ENCODE measurements at regions not wholly inside any gene's neighbourhood (a gene's known extent, or its start where the extent isn't known, plus 50 kb on each side); places are given as distances from the start of the nearest gene placed in this dataset.

- no peaks in the 10 kb centered on the region for H3K9me3 ChIP-seq (ENCODE audit: control insufficient read depth, low read length)
- H3K27me3 ChIP-seq (ENCODE audit: control insufficient read depth in 1 of 2, insufficient read depth in 1 of 2, low read length in 2 of 2): no peaks in the 10 kb centered on the region
- H3K14ac ChIP-seq (ENCODE audit: low read length in 2 of 2): no peak overlapping the region
- no peak overlapping the region for H3K4me2 ChIP-seq (ENCODE audit: low read length, poor library complexity, severe bottlenecking)
- no peak for DNase-seq
- no peaks in the 10 kb centered on the region for H3K79me1 ChIP-seq (replicated peaks; ENCODE audit: low read length, poor library complexity, severe bottlenecking)
- H3K4me3 ChIP-seq (ENCODE audit: insufficient read depth in 1 of 2, low read depth in 1 of 2, low read length in 2 of 2): no peak overlapping the region
- no peaks in the 10 kb centered on the region for H3K4me1 ChIP-seq (ENCODE audit: control insufficient read depth, insufficient read depth, low read depth, low read length)
- H2BK120ac ChIP-seq (ENCODE audit: low read depth, low read length): no peak overlapping the region
- H2BK5ac ChIP-seq (ENCODE audit: low read depth, low read length, poor library complexity, severe bottlenecking): no peak overlapping the region
- no peak overlapping the region for H3K4ac ChIP-seq (ENCODE audit: low read depth in 1 of 2, low read length in 2 of 2)
- H4K91ac ChIP-seq (ENCODE audit: low read length): no peak overlapping the region
- 100% methylated on average over 1 of the region's 1 CpG for WGBS
- no peak overlapping the region for H2AFZ ChIP-seq (ENCODE audit: low read depth, low read length)
- no peaks in the 10 kb centered on the region for H3K36me3 ChIP-seq (ENCODE audit: control insufficient read depth in 1 of 2, insufficient read depth in 2 of 2, low read depth in 1 of 2, low read length in 2 of 2)
- no peak overlapping the region for H3K9ac ChIP-seq (ENCODE audit: low read length)
- no peak overlapping the region for H4K8ac ChIP-seq (ENCODE audit: low read length)
- no peak overlapping the region for H2AK5ac ChIP-seq (ENCODE audit: low read length, severe bottlenecking)
- H3K23ac ChIP-seq (ENCODE audit: low read length in 2 of 2): no peak overlapping the region
- no peak overlapping the region for H2BK12ac ChIP-seq (ENCODE audit: low read length in 2 of 2)
- no peak overlapping the region for H2BK15ac ChIP-seq (ENCODE audit: low read depth, poor library complexity, severe bottlenecking)
- no peak overlapping the region for H3K18ac ChIP-seq (ENCODE audit: low read depth in 1 of 2, low read length in 2 of 2)
- H3K27ac ChIP-seq (ENCODE audit: low read length, poor library complexity, severe bottlenecking): no peak overlapping the region
Observed at GRCh38 chr10:64409349-64409748, 888.1 kb downstream of the REEP3 start.

GRCh38 chr10:64416011-64416410, 894.8 kb downstream of the REEP3 start:
- Histone ChIP-seq H4K91ac (ENCODE audit: low read length) (no peak overlapping the region), H3K27ac (ENCODE audit: low read length, poor library complexity, severe bottlenecking) (no peak overlapping the region), H2BK120ac (ENCODE audit: low read depth, low read length) (no peak overlapping the region), H3K4me3 (ENCODE audit: insufficient read depth in 1 of 2, low read depth in 1 of 2, low read length in 2 of 2) (no peak overlapping the region), H3K36me3 (ENCODE audit: control insufficient read depth in 1 of 2, insufficient read depth in 2 of 2, low read depth in 1 of 2, low read length in 2 of 2) (no peaks in the 10 kb centered on the region), H2AK5ac (ENCODE audit: low read length, severe bottlenecking) (no peak overlapping the region), H3K79me1 (replicated peaks; ENCODE audit: low read length, poor library complexity, severe bottlenecking) (no peaks in the 10 kb centered on the region), H3K4me2 (ENCODE audit: low read length, poor library complexity, severe bottlenecking) (no peak overlapping the region), H3K27me3 (ENCODE audit: control insufficient read depth in 1 of 2, insufficient read depth in 1 of 2, low read length in 2 of 2) (no peaks in the 10 kb centered on the region), H3K23ac (ENCODE audit: low read length in 2 of 2) (no peak overlapping the region), H2BK5ac (ENCODE audit: low read depth, low read length, poor library complexity, severe bottlenecking) (no peak overlapping the region), H4K8ac (ENCODE audit: low read length) (no peak overlapping the region), H3K14ac (ENCODE audit: low read length in 2 of 2) (no peak overlapping the region), H3K18ac (ENCODE audit: low read depth in 1 of 2, low read length in 2 of 2) (no peak overlapping the region), H3K4ac (ENCODE audit: low read depth in 1 of 2, low read length in 2 of 2) (no peak overlapping the region), H2AFZ (ENCODE audit: low read depth, low read length) (no peak overlapping the region), H2BK15ac (ENCODE audit: low read depth, poor library complexity, severe bottlenecking) (no peak overlapping the region), H3K4me1 (ENCODE audit: control insufficient read depth, insufficient read depth, low read depth, low read length) (no peaks in the 10 kb centered on the region), H3K9ac (ENCODE audit: low read length) (no peak overlapping the region), H3K9me3 (ENCODE audit: control insufficient read depth, low read length) (no peaks in the 10 kb centered on the region), H2BK12ac (ENCODE audit: low read length in 2 of 2) (no peak overlapping the region)
- no peak for DNase-seq
- no CpG with 5 or more reads among the region's 1 CpG for WGBS

GRCh38 chr10:64419461-64419860, 898.3 kb downstream of the REEP3 start:
- no peak overlapping the region for H4K91ac ChIP-seq (ENCODE audit: low read length)
- no peak overlapping the region for H3K4me3 ChIP-seq (ENCODE audit: insufficient read depth in 1 of 2, low read depth in 1 of 2, low read length in 2 of 2)
- no peak for DNase-seq
- no peaks in the 10 kb centered on the region for H3K27me3 ChIP-seq (ENCODE audit: control insufficient read depth in 1 of 2, insufficient read depth in 1 of 2, low read length in 2 of 2)
- no peak overlapping the region for H2AK5ac ChIP-seq (ENCODE audit: low read length, severe bottlenecking)
- H3K14ac ChIP-seq (ENCODE audit: low read length in 2 of 2): no peak overlapping the region
- no peak overlapping the region for H2BK5ac ChIP-seq (ENCODE audit: low read depth, low read length, poor library complexity, severe bottlenecking)
- no peaks in the 10 kb centered on the region for H3K9me3 ChIP-seq (ENCODE audit: control insufficient read depth, low read length)
- H3K79me1 ChIP-seq (replicated peaks; ENCODE audit: low read length, poor library complexity, severe bottlenecking): no peaks in the 10 kb centered on the region
- H3K18ac ChIP-seq (ENCODE audit: low read depth in 1 of 2, low read length in 2 of 2): no peak overlapping the region
- H2BK15ac ChIP-seq (ENCODE audit: low read depth, poor library complexity, severe bottlenecking): no peak overlapping the region
- no peak overlapping the region for H3K4ac ChIP-seq (ENCODE audit: low read depth in 1 of 2, low read length in 2 of 2)
- no peaks in the 10 kb centered on the region for H3K36me3 ChIP-seq (ENCODE audit: control insufficient read depth in 1 of 2, insufficient read depth in 2 of 2, low read depth in 1 of 2, low read length in 2 of 2)
- no peak overlapping the region for H3K9ac ChIP-seq (ENCODE audit: low read length)
- H3K4me1 ChIP-seq (ENCODE audit: control insufficient read depth, insufficient read depth, low read depth, low read length): no peaks in the 10 kb centered on the region
- no peak overlapping the region for H3K4me2 ChIP-seq (ENCODE audit: low read length, poor library complexity, severe bottlenecking)
- no peak overlapping the region for H2AFZ ChIP-seq (ENCODE audit: low read depth, low read length)
- no peak overlapping the region for H3K23ac ChIP-seq (ENCODE audit: low read length in 2 of 2)
- no peak overlapping the region for H3K27ac ChIP-seq (ENCODE audit: low read length, poor library complexity, severe bottlenecking)
- H2BK120ac ChIP-seq (ENCODE audit: low read depth, low read length): no peak overlapping the region
- 100% methylated on average over 2 of the region's 2 CpGs for WGBS
- no peak overlapping the region for H4K8ac ChIP-seq (ENCODE audit: low read length)
- H2BK12ac ChIP-seq (ENCODE audit: low read length in 2 of 2): no peak overlapping the region

DNA sequence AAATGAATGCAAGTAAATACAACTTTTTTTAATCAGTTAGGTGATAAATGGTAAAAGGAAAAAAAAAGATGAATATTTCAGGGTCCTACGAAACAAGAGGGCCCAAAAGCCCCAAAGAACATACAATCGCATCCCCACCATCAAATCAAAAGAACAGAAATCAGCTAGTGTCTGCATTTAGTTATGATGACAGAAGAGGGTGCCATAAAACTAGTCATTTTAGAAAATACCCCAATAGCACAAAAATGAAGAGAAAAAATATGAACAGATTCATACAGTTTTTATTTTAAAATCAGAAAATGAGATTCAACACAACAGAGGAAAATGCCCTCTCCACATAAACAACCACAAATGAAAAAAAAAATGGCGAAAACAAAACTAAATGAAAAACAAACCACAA, 905.5 kb downstream of the REEP3 start:
- Histone ChIP-seq H2BK5ac (ENCODE audit: low read depth, low read length, poor library complexity, severe bottlenecking) (no peak overlapping the region), H3K4me3 (ENCODE audit: insufficient read depth in 1 of 2, low read depth in 1 of 2, low read length in 2 of 2) (no peak overlapping the region), H2AFZ (ENCODE audit: low read depth, low read length) (no peak overlapping the region), H3K27me3 (ENCODE audit: control insufficient read depth in 1 of 2, insufficient read depth in 1 of 2, low read length in 2 of 2) (no peaks in the 10 kb centered on the region), H3K4me1 (ENCODE audit: control insufficient read depth, insufficient read depth, low read depth, low read length) (no peaks in the 10 kb centered on the region), H3K18ac (ENCODE audit: low read depth in 1 of 2, low read length in 2 of 2) (no peak overlapping the region), H4K91ac (ENCODE audit: low read length) (no peak overlapping the region), H3K9ac (ENCODE audit: low read length) (no peak overlapping the region), H3K27ac (ENCODE audit: low read length, poor library complexity, severe bottlenecking) (no peak overlapping the region), H2AK5ac (ENCODE audit: low read length, severe bottlenecking) (no peak overlapping the region), H2BK12ac (ENCODE audit: low read length in 2 of 2) (no peak overlapping the region), H3K23ac (ENCODE audit: low read length in 2 of 2) (no peak overlapping the region), H3K9me3 (ENCODE audit: control insufficient read depth, low read length) (no peaks in the 10 kb centered on the region), H4K8ac (ENCODE audit: low read length) (no peak overlapping the region), H2BK15ac (ENCODE audit: low read depth, poor library complexity, severe bottlenecking) (no peak overlapping the region), H3K79me1 (replicated peaks; ENCODE audit: low read length, poor library complexity, severe bottlenecking) (no peaks in the 10 kb centered on the region), H3K14ac (ENCODE audit: low read length in 2 of 2) (no peak overlapping the region), H3K4me2 (ENCODE audit: low read length, poor library complexity, severe bottlenecking) (no peak overlapping the region), H3K36me3 (ENCODE audit: control insufficient read depth in 1 of 2, insufficient read depth in 2 of 2, low read depth in 1 of 2, low read length in 2 of 2) (no peaks in the 10 kb centered on the region), H3K4ac (ENCODE audit: low read depth in 1 of 2, low read length in 2 of 2) (no peak overlapping the region), H2BK120ac (ENCODE audit: low read depth, low read length) (no peak overlapping the region)
- no peak for DNase-seq
- no CpG with 5 or more reads among the region's 3 CpGs for WGBS

All from mesenchymal stem cell (in vitro differentiated cells and primary cell).